Panc1 (cell line): ENCODE measurements at regions not wholly inside any gene's neighbourhood (a gene's known extent, or its start where the extent isn't known, plus 50 kb on each side); places are given as distances from the start of the nearest gene placed in this dataset.

Source experiments
- POLR2AphosphoS5 ChIP-seq: IDR thresholded peaks from 2 replicates; pipeline ENCODE4 v1.6.1; 2012; ENCODE audit warnings: mild to moderate bottlenecking, low read depth, low read length, moderate library complexity
- SIN3A ChIP-seq: IDR thresholded peaks from 2 replicates; pipeline ENCODE4 v1.6.1; 2012; ENCODE audit warnings: low read depth, mild to moderate bottlenecking, low read length, moderate library complexity, borderline replicate concordance; ENCODE audit not compliant: insufficient read depth
- TCF7L2 ChIP-seq: IDR thresholded peaks from 2 replicates; pipeline ENCODE4 v1.6.1; 2011; ENCODE audit warnings: mild to moderate bottlenecking, low read depth, low read length, inconsistent platforms
- TF ChIP-seq, protein P1 (sequence below): fragments of 450-650 bp; IDR thresholded peaks from 2 replicates; pipeline ENCODE4 v1.5.1; 2017; ENCODE audit warnings: mild to moderate bottlenecking
- TF ChIP-seq, protein P2 (sequence below), 2 experiments: IDR thresholded peaks; 2 replicates each; pipeline ENCODE4 v1.6.1; 2011 to 2012; ENCODE audit warnings: low read depth in 2 of 2, control low read depth in 1 of 2, low read length in 1 of 2, mild to moderate bottlenecking in 1 of 2, moderate library complexity in 1 of 2; ENCODE audit not compliant: insufficient read depth in 1 of 2

DNA sequence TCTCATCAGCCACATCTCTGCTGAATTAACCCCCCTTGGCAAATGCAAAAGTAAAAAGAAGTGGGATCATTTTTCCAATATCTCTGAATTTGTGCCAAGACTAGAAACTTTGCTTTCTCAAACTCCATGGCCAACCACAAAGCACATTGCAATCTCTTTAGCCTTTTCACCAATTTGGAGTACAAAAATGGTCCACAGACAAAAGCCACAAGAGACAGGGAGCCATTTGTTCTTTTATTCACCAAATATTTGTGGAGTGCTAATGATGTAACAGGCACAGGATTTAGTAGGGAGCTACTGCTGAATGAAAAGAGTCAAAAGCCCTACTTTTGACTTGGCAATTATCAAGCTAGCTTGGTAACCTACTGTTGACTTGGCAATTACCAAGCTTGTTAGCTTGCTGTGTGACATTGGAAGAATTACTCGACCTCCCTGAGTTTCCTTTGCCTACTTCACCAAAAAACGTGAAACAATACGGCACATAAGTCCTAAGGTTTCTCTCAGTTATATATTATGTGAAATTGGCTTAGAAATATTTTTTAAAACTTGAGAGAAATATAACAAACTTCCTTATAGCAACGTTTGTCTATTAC lies 97.1 kb upstream of the KLF3 start:
- TF ChIP-seq, protein P1, sequence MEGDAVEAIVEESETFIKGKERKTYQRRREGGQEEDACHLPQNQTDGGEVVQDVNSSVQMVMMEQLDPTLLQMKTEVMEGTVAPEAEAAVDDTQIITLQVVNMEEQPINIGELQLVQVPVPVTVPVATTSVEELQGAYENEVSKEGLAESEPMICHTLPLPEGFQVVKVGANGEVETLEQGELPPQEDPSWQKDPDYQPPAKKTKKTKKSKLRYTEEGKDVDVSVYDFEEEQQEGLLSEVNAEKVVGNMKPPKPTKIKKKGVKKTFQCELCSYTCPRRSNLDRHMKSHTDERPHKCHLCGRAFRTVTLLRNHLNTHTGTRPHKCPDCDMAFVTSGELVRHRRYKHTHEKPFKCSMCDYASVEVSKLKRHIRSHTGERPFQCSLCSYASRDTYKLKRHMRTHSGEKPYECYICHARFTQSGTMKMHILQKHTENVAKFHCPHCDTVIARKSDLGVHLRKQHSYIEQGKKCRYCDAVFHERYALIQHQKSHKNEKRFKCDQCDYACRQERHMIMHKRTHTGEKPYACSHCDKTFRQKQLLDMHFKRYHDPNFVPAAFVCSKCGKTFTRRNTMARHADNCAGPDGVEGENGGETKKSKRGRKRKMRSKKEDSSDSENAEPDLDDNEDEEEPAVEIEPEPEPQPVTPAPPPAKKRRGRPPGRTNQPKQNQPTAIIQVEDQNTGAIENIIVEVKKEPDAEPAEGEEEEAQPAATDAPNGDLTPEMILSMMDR = no peak
- TF ChIP-seq, protein P2, sequence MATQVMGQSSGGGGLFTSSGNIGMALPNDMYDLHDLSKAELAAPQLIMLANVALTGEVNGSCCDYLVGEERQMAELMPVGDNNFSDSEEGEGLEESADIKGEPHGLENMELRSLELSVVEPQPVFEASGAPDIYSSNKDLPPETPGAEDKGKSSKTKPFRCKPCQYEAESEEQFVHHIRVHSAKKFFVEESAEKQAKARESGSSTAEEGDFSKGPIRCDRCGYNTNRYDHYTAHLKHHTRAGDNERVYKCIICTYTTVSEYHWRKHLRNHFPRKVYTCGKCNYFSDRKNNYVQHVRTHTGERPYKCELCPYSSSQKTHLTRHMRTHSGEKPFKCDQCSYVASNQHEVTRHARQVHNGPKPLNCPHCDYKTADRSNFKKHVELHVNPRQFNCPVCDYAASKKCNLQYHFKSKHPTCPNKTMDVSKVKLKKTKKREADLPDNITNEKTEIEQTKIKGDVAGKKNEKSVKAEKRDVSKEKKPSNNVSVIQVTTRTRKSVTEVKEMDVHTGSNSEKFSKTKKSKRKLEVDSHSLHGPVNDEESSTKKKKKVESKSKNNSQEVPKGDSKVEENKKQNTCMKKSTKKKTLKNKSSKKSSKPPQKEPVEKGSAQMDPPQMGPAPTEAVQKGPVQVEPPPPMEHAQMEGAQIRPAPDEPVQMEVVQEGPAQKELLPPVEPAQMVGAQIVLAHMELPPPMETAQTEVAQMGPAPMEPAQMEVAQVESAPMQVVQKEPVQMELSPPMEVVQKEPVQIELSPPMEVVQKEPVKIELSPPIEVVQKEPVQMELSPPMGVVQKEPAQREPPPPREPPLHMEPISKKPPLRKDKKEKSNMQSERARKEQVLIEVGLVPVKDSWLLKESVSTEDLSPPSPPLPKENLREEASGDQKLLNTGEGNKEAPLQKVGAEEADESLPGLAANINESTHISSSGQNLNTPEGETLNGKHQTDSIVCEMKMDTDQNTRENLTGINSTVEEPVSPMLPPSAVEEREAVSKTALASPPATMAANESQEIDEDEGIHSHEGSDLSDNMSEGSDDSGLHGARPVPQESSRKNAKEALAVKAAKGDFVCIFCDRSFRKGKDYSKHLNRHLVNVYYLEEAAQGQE (IDR thresholded peaks at IDR 0.05; ENCODE audit: insufficient read depth in 1 of 2, low read depth in 2 of 2, low read length in 1 of 2) = no peak
- TF ChIP-seq POLR2AphosphoS5 (no peak), SIN3A (no peak), TCF7L2 (no peak)
